CD4-positive, alpha-beta T cell treated with Interferon alpha-2 for 1 hour (primary cell): ENCODE measurements at regions not wholly inside any gene's neighbourhood (a gene's known extent, or its start where the extent isn't known, plus 50 kb on each side); places are given as distances from the start of the nearest gene placed in this dataset.

ENCODE experiments used
- DNase-seq, 2 donors: peaks; one replicate each; pipeline ENCODE4 v3.0.0-alpha.2; 2020 to 2022

DNA sequence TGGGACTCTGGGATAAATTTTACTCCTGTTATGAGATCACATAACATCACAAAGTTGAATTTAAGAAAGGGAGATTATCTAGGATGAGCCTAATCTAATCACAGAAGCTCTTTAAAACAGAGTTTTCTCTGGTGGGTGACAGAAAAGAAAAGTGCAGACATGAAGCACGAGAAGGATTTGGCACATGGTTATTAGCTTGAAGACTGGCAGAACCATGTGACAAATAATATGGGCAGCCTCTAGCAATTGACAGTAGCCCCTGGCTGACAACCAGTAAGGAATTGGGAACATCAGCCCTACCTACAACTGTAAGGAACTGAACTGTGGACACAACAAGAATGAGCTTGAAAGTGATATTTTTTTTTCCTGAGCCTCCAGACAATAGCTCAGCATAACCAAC is 243.1 kb downstream of the HTR1A start:
- DNase-seq = no peak

DNA sequence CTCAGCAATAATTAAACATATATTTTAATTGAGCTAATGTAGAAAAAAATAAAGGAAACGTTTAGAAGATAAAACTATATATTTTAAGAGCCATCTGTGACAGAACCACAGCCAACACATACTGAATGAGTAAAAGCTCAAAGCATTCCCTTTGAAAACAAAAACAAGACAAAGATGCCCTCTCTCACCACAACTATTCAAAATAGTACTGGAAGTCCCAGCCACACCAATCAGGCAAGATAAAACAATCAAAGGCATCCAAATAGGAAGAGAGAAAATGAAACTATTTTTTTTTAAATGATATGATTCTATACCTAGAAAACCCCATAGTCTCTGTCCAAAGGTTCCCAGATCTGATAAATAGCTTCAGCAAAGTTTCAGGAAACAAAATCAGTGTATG is 262.0 kb downstream of the HTR1A start:
- no peak for DNase-seq

DNA sequence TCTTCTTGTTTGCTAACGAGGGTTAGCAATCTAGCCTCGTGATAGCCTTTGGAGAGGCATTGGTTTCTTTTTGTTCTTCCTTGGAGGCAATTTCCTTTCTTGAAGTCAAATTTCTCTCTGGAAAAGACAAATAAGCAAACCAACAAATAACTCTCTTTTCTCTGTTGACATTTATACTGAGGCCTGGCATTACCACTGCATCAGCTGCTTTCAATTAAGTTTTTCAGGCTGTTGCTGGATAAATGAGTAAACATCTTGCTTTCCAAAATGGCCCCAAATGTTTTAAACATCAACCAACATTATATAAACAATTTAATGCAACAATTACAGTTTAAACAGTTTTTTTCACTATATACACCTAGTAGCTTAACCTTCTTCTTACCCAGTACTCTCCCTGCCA is 264.4 kb downstream of the HTR1A start:
- DNase-seq = no peak

GRCh38 chr5:63690546-63690945 is 271.7 kb downstream of the HTR1A start:
- DNase-seq = no peak

GRCh38 chr5:63687854-63688516 is 274.3 kb downstream of the HTR1A start:
- no peak for DNase-seq

GRCh38 chr5:63686938-63687337 is 275.3 kb downstream of the HTR1A start:
- DNase-seq = no peak

DNA sequence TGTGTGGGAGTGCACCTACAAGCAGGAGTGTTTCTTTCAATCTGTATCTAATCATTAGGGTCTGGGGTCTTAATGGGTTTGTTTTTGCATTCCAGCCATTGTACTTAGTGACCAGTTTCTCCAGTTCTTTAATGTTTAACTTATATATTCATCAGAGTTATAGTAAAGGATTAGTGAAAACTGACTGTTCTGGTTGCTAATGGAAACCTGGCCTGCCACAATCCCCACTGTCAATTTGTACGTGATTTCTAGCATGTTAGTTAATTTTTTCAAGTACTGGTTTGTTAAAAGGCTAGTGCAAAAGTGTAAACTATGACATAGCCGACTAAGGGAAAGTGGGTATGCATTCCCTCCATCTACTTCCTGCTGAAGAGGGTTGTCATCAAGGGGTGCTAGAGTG is 276.1 kb downstream of the HTR1A start:
- no peak for DNase-seq

DNA sequence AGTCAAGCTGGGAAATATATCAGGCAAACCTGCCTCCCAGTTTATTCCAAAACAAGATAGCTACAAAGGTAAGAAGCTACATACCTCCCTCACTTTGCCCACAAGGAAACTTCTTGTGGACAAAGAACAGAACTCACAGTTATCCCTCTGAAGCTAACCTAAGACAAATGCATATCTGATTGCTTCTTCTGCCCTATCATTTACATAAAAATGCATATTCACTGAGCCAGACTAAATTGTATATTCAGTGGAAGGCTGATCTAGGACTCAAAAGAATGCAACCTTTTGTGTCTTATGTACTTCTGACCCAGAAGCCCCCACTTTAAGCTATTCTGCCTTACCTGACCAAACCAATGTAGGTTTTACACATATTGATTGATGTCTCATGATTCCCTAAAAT is 276.8 kb downstream of the HTR1A start:
- no peak for DNase-seq

DNA sequence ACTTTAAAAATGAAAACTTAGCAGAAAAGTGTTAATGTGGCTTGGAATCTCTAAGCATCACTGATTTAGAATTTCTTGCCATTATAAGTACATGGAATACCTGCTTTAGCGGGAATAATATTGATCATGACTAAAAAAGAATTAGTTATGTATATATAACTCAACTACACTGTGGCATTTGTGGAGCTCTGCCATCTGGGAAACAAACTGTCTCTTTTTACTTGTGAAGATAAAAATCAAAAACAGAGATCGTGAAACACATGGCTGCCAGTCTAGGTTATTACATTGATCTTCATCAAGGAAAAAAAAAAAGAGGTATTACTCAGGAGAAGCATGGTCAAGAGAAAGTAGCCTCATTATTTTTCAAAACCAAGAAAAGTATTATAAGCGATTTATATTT is 287.4 kb downstream of the HTR1A start:
- no peak for DNase-seq

DNA sequence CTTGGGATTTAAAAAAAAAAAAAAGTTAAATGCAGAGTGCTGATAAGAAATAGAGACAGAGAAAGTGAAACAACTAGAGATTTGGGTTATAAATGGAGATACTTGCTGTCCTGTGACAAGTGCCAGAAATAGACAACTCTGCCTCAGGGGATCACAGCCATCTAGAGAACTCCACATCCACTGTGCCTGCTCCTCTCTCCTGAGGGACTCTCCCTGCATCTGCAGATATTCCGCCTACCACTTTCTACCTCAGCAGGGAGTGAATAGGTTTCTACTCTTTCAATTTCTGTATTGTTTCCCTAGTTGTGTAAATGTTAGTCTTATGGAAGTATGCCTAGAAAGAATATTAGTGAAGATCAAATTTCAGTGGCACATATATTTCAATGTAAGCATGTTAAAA is 307.2 kb downstream of the HTR1A start:
- DNase-seq = no peak

DNA sequence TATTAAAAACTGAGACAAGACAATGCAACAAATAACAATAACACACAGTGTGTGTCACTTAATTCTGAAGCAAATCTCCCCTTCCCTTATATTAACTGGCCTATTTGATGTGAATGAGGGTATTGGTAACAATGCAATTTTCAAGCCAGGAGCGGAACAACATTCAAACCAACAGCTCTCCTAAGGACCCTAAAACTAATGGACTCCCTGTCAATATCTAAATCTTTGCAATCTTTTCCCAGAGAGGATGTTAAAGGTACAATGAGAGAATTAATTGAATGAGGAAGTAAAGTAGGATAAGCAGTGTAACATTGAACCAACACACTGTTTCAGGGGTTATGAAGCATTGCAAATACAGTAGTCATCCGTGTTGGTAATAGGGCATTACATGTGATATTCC is 311.7 kb downstream of the HTR1A start:
- DNase-seq = no peak

- no peak for DNase-seq
Measured at GRCh38 chr5:63648376-63648775, 313.9 kb downstream of the HTR1A start.

- no peak for DNase-seq
Measured at GRCh38 chr5:63629951-63630630, 332.2 kb downstream of the HTR1A start.

- DNase-seq = no peak
Measured at GRCh38 chr5:63613442-63613841, 348.8 kb downstream of the HTR1A start.

DNA sequence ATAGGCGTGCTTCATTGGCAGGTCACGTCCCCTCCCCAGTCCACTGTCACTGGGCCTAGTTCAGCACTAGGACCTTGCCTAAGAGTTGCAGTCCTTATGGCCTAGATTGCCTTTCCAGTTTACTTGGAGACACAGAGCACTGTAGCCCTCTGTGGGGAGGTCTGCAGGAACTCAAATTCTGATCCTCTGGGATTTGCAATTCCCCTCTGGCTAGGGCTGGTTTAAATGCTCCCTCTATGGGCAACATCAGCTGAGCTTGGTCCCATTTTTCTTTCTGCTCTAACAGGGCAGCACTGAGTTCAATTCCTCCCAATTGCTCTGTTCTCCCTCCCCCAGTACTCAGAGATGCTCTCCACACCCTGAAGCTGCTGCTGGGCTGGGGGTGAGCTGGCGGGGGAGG is 358.2 kb downstream of the HTR1A start:
- DNase-seq = no peak

DNA sequence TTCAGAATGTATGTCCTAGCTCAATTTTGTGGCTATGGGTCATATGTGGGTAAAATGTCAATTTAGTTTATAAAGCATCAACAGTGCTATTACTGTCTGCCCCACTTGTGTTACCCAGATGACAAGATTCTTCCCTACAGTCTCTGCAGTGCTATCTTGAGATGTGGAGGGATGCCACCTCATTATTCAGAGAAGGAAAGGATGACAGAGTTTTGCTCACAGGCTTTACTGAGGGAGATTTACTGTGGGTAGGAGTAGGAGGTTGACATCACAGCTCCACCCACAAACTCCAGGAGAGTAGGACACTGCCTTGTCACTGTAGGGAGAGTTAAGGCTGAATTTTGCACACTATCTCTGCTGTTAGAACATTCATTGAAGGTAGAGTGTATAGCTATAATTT is 359.3 kb downstream of the HTR1A start:
- DNase-seq = no peak

GRCh38 chr5:63596254-63596653 is 366.0 kb downstream of the HTR1A start:
- no peak for DNase-seq

- DNase-seq = no peak
Measured at GRCh38 chr5:63573380-63573779, 388.9 kb downstream of the HTR1A start.

DNA sequence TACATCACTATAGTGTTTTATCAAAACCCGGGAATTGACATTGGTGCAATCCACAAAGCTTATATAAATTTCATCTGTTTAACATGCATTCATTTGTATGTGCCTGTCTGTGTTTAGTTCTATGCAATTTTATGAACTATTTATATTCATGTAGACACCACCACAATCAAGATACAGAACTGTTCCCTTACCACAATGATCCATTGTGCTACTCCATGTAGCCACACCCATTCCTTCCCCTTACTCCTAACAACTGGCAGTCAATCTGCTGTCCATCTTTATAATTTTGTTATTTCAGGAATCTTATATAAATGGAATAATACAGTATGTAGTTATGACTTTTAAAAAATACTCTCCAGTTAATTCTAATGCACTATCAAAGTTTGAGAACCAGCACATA is 389.5 kb downstream of the HTR1A start:
- DNase-seq = no peak

- DNase-seq = no peak
Measured at GRCh38 chr5:63570752-63571151, 391.5 kb downstream of the HTR1A start.

DNA sequence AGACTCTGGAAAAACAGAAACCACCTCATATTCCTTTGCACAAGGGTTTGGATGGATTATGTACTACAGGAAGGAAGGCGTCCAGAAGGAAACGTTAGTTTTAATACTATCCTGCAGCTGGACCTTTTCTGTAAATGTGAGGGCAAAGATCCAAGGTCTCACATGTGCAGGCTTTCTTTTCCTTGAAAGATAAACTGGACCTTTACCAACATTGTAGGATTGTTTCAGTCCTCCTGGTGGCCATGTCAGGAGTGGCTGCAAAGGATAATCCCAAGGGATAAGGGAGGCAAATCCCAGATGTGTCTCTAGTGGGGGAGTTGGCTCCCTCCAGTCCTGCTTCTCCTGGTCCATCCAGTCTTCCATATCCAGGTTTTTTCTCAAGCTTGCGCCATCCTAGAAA is 397.5 kb downstream of the HTR1A start:
- no peak for DNase-seq

DNA sequence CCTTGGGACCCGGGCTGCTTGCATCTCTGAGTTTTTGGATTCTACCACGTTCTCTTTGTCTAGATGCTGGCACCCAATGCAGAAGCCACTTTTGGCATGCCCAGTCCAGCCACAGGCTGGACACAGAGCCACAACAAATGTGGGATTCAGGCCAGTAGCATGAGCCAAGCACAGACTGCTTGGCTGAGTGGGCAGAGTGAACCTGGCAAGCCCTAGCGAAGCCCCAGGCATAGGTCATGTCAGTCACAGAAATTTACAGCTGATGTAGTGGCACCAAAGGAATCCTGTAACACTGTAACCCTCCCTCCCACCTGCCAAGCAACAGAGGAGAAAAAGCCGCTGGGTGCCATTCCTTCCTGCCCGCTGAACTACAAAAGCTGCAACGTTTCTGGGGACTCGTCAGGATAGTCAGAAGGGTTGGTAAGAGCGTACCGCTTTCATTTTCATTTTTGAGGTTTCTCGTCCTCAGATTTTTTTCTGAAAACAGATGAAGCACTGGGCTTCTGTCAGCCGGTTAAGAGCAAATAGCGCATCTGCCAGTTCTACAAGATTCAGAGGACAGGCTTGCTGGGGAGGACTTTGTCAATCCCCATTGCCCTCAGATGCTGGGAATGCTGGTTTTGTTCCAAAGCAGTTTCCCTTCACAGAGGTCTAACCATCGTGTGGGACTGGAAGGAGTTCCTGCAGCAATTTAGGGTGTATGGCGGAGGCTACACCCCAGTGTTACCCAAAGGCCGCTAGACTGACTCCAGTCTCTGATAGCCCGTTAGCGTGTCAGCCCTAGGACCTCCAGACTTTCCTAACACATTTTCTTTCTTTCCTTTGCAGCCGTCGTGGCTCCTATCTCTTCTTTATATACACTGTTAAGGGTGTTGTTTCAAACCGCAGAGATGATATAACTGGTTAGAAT is 399.0 kb downstream of the HTR1A start:
- no peak for DNase-seq

GRCh38 chr5:63555874-63556273 is 406.4 kb downstream of the HTR1A start:
- DNase-seq = no peak

- no peak for DNase-seq
Measured at GRCh38 chr5:63554191-63554590, 408.1 kb downstream of the HTR1A start.
